Loucy (cell line): ENCODE measurements at regions not wholly inside any gene's neighbourhood (a gene's known extent, or its start where the extent isn't known, plus 50 kb on each side); places are given as distances from the start of the nearest gene placed in this dataset.
"Not testable (repeated sequence)": the region's sequence is repeated elsewhere in the genome, so short reads cannot be mapped to it uniquely, and the experiment has no call there.

Source experiments
- CTCF ChIP-seq: fragments of 200-600 bp; sonication (generic); conservative IDR thresholded peaks from 2 replicates; pipeline ENCODE4 v1.5.1; 2014; ENCODE audit warnings: mild to moderate bottlenecking, antibody characterized with exemption, low read length
- EZH2phosphoT487 ChIP-seq: fragments of 200-600 bp; IDR thresholded peaks from 2 replicates; pipeline ENCODE4 v1.6.1; 2018; ENCODE audit warnings: antibody characterized with exemption, mild to moderate bottlenecking, moderate library complexity, borderline replicate concordance

DNA sequence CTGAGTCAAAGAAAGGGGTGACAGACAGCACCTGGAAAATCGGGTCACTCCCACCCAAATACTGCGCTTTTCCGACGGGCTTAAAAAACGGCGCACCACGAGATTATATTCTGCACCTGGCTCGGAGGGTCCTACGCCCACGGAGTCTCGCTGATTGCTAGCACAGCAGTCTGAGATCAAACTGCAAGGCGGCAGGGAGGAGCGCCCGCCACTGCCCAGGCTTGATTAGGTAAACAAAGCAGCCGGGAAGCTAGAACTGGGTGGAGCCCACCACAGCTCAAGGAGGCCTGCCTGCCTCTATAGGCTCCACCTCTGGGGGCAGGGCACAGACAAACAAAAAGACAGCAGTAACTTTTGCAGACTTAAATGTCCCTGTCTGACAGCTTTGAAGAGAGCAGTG, 106.6 kb upstream of the NOL4 start:
- not testable (repeated sequence) for TF ChIP-seq CTCF, EZH2phosphoT487
